Fibroblast of lung (primary cell): ENCODE measurements at regions not wholly inside any gene's neighbourhood (a gene's known extent, or its start where the extent isn't known, plus 50 kb on each side); places are given as distances from the start of the nearest gene placed in this dataset.

Experiments
- DNase-seq, 2 donors: peaks; one replicate each; pipeline versions ENCODE4 v3.0.0 to v3.0.0-alpha.2; 2010; ENCODE audit warnings: low read depth in 2 of 2
- H2AFZ ChIP-seq: 2 replicates; pipeline ENCODE4 v1.5.1; 2012; ENCODE audit warnings: low read length, control low read depth, inconsistent platforms
- H3K27ac ChIP-seq: 2 replicates; pipeline ENCODE4 v1.5.1; 2011; ENCODE audit warnings: low read length, control low read depth; ENCODE audit not compliant: insufficient read depth
- H3K27me3 ChIP-seq: 2 replicates; pipeline ENCODE4 v1.5.1; 2011; ENCODE audit warnings: mild to moderate bottlenecking, low read length; ENCODE audit not compliant: control insufficient read depth, insufficient read depth
- H3K36me3 ChIP-seq: 2 replicates; pipeline ENCODE4 v1.5.1; 2011; ENCODE audit warnings: low read length; ENCODE audit not compliant: control insufficient read depth, insufficient read depth
- H3K4me1 ChIP-seq: 2 replicates; pipeline ENCODE4 v1.5.1; 2011; ENCODE audit warnings: low read length; ENCODE audit not compliant: control insufficient read depth, insufficient read depth; ENCODE audit errors: extremely low read depth
- H3K4me2 ChIP-seq: 2 replicates; pipeline ENCODE4 v1.5.1; 2011; ENCODE audit warnings: low read length, control low read depth; ENCODE audit not compliant: insufficient read depth; ENCODE audit errors: extremely low read depth
- H3K4me3 ChIP-seq, 4 experiments: fragments of 200-600 bp in 1 of 4; sonication (generic) in 1 of 4; replicated peaks in 1 of 4; 2 replicates each; pipeline ENCODE4 v1.5.1; 2011 to 2016; ENCODE audit warnings: low read length in 4 of 4, low read depth in 3 of 4, mild to moderate bottlenecking in 3 of 4, control low read depth in 2 of 4, inconsistent platforms in 1 of 4, mixed read lengths in 1 of 4; ENCODE audit not compliant: insufficient read depth in 1 of 4; ENCODE audit errors: control extremely low read depth in 1 of 4
- H3K79me2 ChIP-seq: 2 replicates; pipeline ENCODE4 v1.5.1; 2012; ENCODE audit warnings: mild to moderate bottlenecking, low read length, inconsistent platforms; ENCODE audit not compliant: control insufficient read depth, insufficient read depth
- H3K9ac ChIP-seq: 2 replicates; pipeline ENCODE4 v1.5.1; 2011; ENCODE audit warnings: mild to moderate bottlenecking, low read length, control low read depth; ENCODE audit not compliant: insufficient read depth
- H3K9me3 ChIP-seq: 2 replicates; pipeline ENCODE4 v1.5.1; 2012; ENCODE audit warnings: low read depth, low read length; ENCODE audit not compliant: control insufficient read depth, insufficient read depth
- H4K20me1 ChIP-seq: 2 replicates; pipeline ENCODE4 v1.5.1; 2011; ENCODE audit warnings: low read length; ENCODE audit not compliant: control insufficient read depth, insufficient read depth; ENCODE audit errors: extremely low read depth
- CTCF ChIP-seq, 2 donors: IDR thresholded peaks in 1 of 2; conservative IDR thresholded peaks in 1 of 2; 1 replicate in 1 of 2; 2 replicates in 1 of 2; pipeline ENCODE4 v1.5.1; 2011 to 2012; ENCODE audit warnings: low read length in 2 of 2, control low read depth in 1 of 2, inconsistent platforms in 1 of 2, low read depth in 1 of 2, mild to moderate bottlenecking in 1 of 2
- EZH2 ChIP-seq: IDR thresholded peaks from 2 replicates; pipeline ENCODE4 v1.5.1; 2012; ENCODE audit warnings: low read length, control low read depth, mild to moderate bottlenecking; ENCODE audit errors: missing control alignments

GRCh38 chr1:58981392-58981791 is 197.5 kb upstream of the JUN start:
- Histone ChIP-seq H2AFZ (no peak overlapping the region), H3K4me1 (peaks cover 8% of the 10 kb centered on the region), H3K27ac (no peak overlapping the region), H3K36me3 (no peaks in the 10 kb centered on the region), H3K9ac (no peak overlapping the region), H3K79me2 (no peaks in the 10 kb centered on the region), H4K20me1 (no peaks in the 10 kb centered on the region), H3K27me3 (no peaks in the 10 kb centered on the region), H3K4me2 (no peak overlapping the region), H3K4me3 (no peak overlapping the region), H3K9me3 (no peaks in the 10 kb centered on the region)
- no peak for DNase-seq
- no peak for TF ChIP-seq CTCF (conservative IDR thresholded peaks at IDR 0.05 in 1 of 2, IDR thresholded peaks at IDR 0.05 in 1 of 2; ENCODE audit: low read depth in 1 of 2, low read length in 2 of 2)
- no peak for TF ChIP-seq EZH2

GRCh38 chr1:58982259-58982998 is 198.6 kb upstream of the JUN start:
- no peak overlapping the region for H2AFZ ChIP-seq
- DNase-seq: no peak
- no peaks in the 10 kb centered on the region for H3K9me3 ChIP-seq
- no peak overlapping the region for H3K27ac ChIP-seq
- H3K9ac ChIP-seq: no peak overlapping the region
- H3K27me3 ChIP-seq: no peaks in the 10 kb centered on the region
- peaks cover 8% of the 10 kb centered on the region for H3K4me1 ChIP-seq
- no peak overlapping the region for H3K4me3 ChIP-seq
- TF ChIP-seq EZH2 (no peak), CTCF (conservative IDR thresholded peaks at IDR 0.05 in 1 of 2, IDR thresholded peaks at IDR 0.05 in 1 of 2; ENCODE audit: low read depth in 1 of 2, low read length in 2 of 2) (no peak)
- H4K20me1 ChIP-seq: no peaks in the 10 kb centered on the region
- no peaks in the 10 kb centered on the region for H3K36me3 ChIP-seq
- no peaks in the 10 kb centered on the region for H3K79me2 ChIP-seq
- H3K4me2 ChIP-seq: no peak overlapping the region

GRCh38 chr1:58983162-58983561 is 199.3 kb upstream of the JUN start:
- TF ChIP-seq EZH2 (no peak), CTCF (conservative IDR thresholded peaks at IDR 0.05 in 1 of 2, IDR thresholded peaks at IDR 0.05 in 1 of 2; ENCODE audit: low read depth in 1 of 2, low read length in 2 of 2) (no peak)
- H2AFZ ChIP-seq: no peak overlapping the region
- no peak overlapping the region for H3K27ac ChIP-seq
- H3K4me3 ChIP-seq: no peak overlapping the region
- no peaks in the 10 kb centered on the region for H3K36me3 ChIP-seq
- no peak for DNase-seq
- H3K9ac ChIP-seq: no peak overlapping the region
- H4K20me1 ChIP-seq: no peaks in the 10 kb centered on the region
- H3K4me2 ChIP-seq: no peak overlapping the region
- no peaks in the 10 kb centered on the region for H3K27me3 ChIP-seq
- no peaks in the 10 kb centered on the region for H3K9me3 ChIP-seq
- H3K4me1 ChIP-seq: peaks cover 8% of the 10 kb centered on the region
- H3K79me2 ChIP-seq: no peaks in the 10 kb centered on the region
